K562 (cell line): ENCODE measurements at regions not wholly inside any gene's neighbourhood (a gene's known extent, or its start where the extent isn't known, plus 50 kb on each side); places are given as distances from the start of the nearest gene placed in this dataset.

ENCODE experiments used
- ATAC-seq: fragments of 200-7000 bp; cut with Tn5 transposase; 3 replicates; pipeline ENCODE4 v1.9.1; 2020; ENCODE audit warnings: moderate library complexity
- BruUV-seq: library from RNA; stranded (reverse); fragments of 400-500 nt; replicated peaks from 2 replicates; lab custom pipeline; 2021; lab: Mats Ljungman, UMichigan
- CTCF ChIA-PET: fragments of 300-600 bp; formaldehyde crosslinking; extraction: SDS; loops from one replicate; lab custom pipeline; 2021; ENCODE audit warnings: low intra/inter-chr PET ratio; lab: Yijun Ruan, JAX
- POLR2A ChIA-PET: fragments of 300-600, 350-650 bp; sonication (Branson Sonifier 250); formaldehyde crosslinking; extraction: SDS; loops from one replicate; lab custom pipeline; 2021; ENCODE audit warnings: antibody characterized with exemption, inconsistent platforms; lab: Yijun Ruan, JAX
- DNase-seq, 4 experiments: peaks; one replicate each; pipeline versions ENCODE4 v3.0.0 to v3.0.0-alpha.2; 2011 to 2018; ENCODE audit warnings: low spot score in 3 of 4, mixed read lengths in 3 of 4; ENCODE audit errors: extremely low read depth in 1 of 4
- FAIRE-seq: peaks from 2 replicates; lab custom pipeline; 2011; peaks lifted over from hg19 to GRCh38; lab: Jason Lieb, UNC
- H2AFZ ChIP-seq: 2 replicates; pipeline ENCODE4 v1.6.0; 2011; ENCODE audit warnings: low read depth, low read length, control low read depth, inconsistent platforms
- H3K27ac ChIP-seq: fragments of 200-600 bp; 3 replicates; pipeline ENCODE4 v1.8.0; 2011; ENCODE audit warnings: low read depth, mild to moderate bottlenecking, control low read depth, inconsistent platforms, low read length, moderate library complexity, mixed read lengths; ENCODE audit errors: extremely low read depth
- H3K27me3 ChIP-seq, 2 experiments: fragments of 300-600 bp in 1 of 2; 2 replicates in 1 of 2; 3 replicates in 1 of 2; pipeline versions ENCODE4 v1.6.0 to v1.8.0; 2011; ENCODE audit warnings: inconsistent platforms in 2 of 2, low read length in 2 of 2, mild to moderate bottlenecking in 1 of 2, mixed read lengths in 1 of 2, moderate library complexity in 1 of 2; ENCODE audit not compliant: control insufficient read depth in 2 of 2, insufficient read depth in 2 of 2
- H3K36me3 ChIP-seq: fragments of 300-600 bp; 3 replicates; pipeline ENCODE4 v1.8.0; 2011; ENCODE audit warnings: mild to moderate bottlenecking, low read length, inconsistent platforms; ENCODE audit not compliant: control insufficient read depth, insufficient read depth
- H3K4me1 ChIP-seq, 2 experiments: fragments of 200-600 bp in 1 of 2; replicated peaks in 1 of 2; 2 replicates in 1 of 2; 3 replicates in 1 of 2; pipeline versions ENCODE4 v1.5.1 to v1.8.0; 2011; ENCODE audit warnings: inconsistent platforms in 2 of 2, low read length in 2 of 2, mild to moderate bottlenecking in 1 of 2, mixed read lengths in 1 of 2, moderate library complexity in 1 of 2; ENCODE audit not compliant: control insufficient read depth in 2 of 2, insufficient read depth in 2 of 2
- H3K4me2 ChIP-seq: 2 replicates; pipeline ENCODE4 v1.6.1; 2011; ENCODE audit warnings: low read length, control low read depth, inconsistent platforms, mixed read lengths; ENCODE audit not compliant: insufficient read depth
- H3K4me3 ChIP-seq: fragments of 200-600 bp; sonication (generic), shearing (Covaris generic); 2 replicates; pipeline ENCODE4 v1.5.1; 2016; ENCODE audit warnings: control low read depth, inconsistent platforms
- H3K79me2 ChIP-seq: fragments of 200-600 bp; 3 replicates; pipeline ENCODE4 v1.8.0; 2011; ENCODE audit warnings: low read length, inconsistent platforms; ENCODE audit not compliant: control insufficient read depth, insufficient read depth
- H3K9ac ChIP-seq, 2 experiments: 2 replicates each; pipeline versions ENCODE4 v1.6.0 to v1.6.1; 2011; ENCODE audit warnings: low read depth in 2 of 2, low read length in 2 of 2, control low read depth in 1 of 2, inconsistent platforms in 1 of 2, mild to moderate bottlenecking in 1 of 2, mixed read lengths in 1 of 2; ENCODE audit not compliant: insufficient read depth in 1 of 2
- H3K9me1 ChIP-seq: one replicate; pipeline ENCODE4 v1.6.0; 2011; ENCODE audit warnings: inconsistent platforms, mild to moderate bottlenecking, low read length, moderate library complexity; ENCODE audit not compliant: control insufficient read depth, insufficient read depth
- H3K9me3 ChIP-seq: replicated peaks from 2 replicates; pipeline ENCODE4 v1.5.1; 2011; ENCODE audit warnings: low read depth, low read length, inconsistent platforms; ENCODE audit not compliant: control insufficient read depth, insufficient read depth
- H4K20me1 ChIP-seq: replicated peaks from 2 replicates; pipeline ENCODE4 v1.6.1; 2011; ENCODE audit warnings: low read length, inconsistent platforms, mixed read lengths; ENCODE audit not compliant: control insufficient read depth, insufficient read depth
- BDP1 ChIP-seq: IDR thresholded peaks from 3 replicates; pipeline ENCODE4 v1.6.1; 2011; ENCODE audit not compliant: insufficient read length, insufficient read depth
- FOXJ2 ChIP-seq: fragments of 200-800 bp; sonication (Bioruptor generic); IDR thresholded peaks from 2 replicates; pipeline ENCODE4 v1.6.1; 2016; ENCODE audit warnings: missing genetic modification characterization, missing compliant biosample characterization
- KDM4B ChIP-seq, 2 experiments: fragments of 450-650 bp in 1 of 2; sonication (generic) in 1 of 2; IDR thresholded peaks; 2 replicates each; pipeline ENCODE4 v1.6.1; 2016 to 2017; ENCODE audit warnings: borderline replicate concordance in 2 of 2, antibody characterized with exemption in 1 of 2, low read depth in 1 of 2, mild to moderate bottlenecking in 1 of 2
- MCM5 ChIP-seq: fragments of 450-650 bp; IDR thresholded peaks from 2 replicates; pipeline ENCODE4 v1.6.1; 2016; ENCODE audit warnings: low read depth
- NCOA6 ChIP-seq: fragments of 450-650 bp; IDR thresholded peaks from 2 replicates; pipeline ENCODE4 v1.6.1; 2017; ENCODE audit warnings: mild to moderate bottlenecking
- PPARD ChIP-seq: fragments of 250-450 bp; sonication (Bioruptor Pico); IDR thresholded peaks from 2 replicates; pipeline ENCODE4 v1.8.0; 2022; ENCODE audit warnings: inconsistent platforms, mild to moderate bottlenecking, moderate library complexity
- PRPF4 ChIP-seq: fragments of 200-400 bp; formaldehyde crosslinking; IDR thresholded peaks from one replicate; pipeline ENCODE4 v1.6.1; 2017; ENCODE audit warnings: low read length, low read depth, mild to moderate bottlenecking; ENCODE audit not compliant: insufficient read depth, poor library complexity, severe bottlenecking
- SP2 ChIP-seq: IDR thresholded peaks from 2 replicates; pipeline ENCODE4 v1.6.1; 2011; ENCODE audit warnings: mild to moderate bottlenecking, low read depth, low read length, moderate library complexity; ENCODE audit not compliant: poor library complexity, severe bottlenecking; ENCODE audit errors: extremely low read depth
- ZNF143 ChIP-seq: sonication (generic); formaldehyde crosslinking; IDR thresholded peaks from 2 replicates; pipeline ENCODE4 v1.9.0; 2022; ENCODE audit warnings: mild to moderate bottlenecking, missing genetic modification reagents
- ZNF3 ChIP-seq: fragments of 250-450 bp; sonication (Bioruptor Pico); IDR thresholded peaks from 2 replicates; pipeline ENCODE4 v1.5.0; 2021; ENCODE audit warnings: mild to moderate bottlenecking, moderate library complexity
- WGBS: fragments of 100-300 bp; shearing (Covaris generic); methylation state at CpG from one replicate; pipeline ENCODE4 v1.1.6; 2016; ENCODE audit warnings: low coverage, mixed read lengths; ENCODE audit not compliant: insufficient coverage; ENCODE audit errors: missing lambda C conversion rate; 5-methylcytosine and 5-hydroxymethylcytosine counted together
- in situ Hi-C: fragments of 300-500 bp; cut with MboI; formaldehyde crosslinking; loops from 4 replicates; pipeline ENCODE4 v1.15.0; 2018; ENCODE audit warnings: inconsistent platforms, mixed read lengths
- intact Hi-C: fragments of 100-400 bp; cut with micrococcal nuclease; formaldehyde crosslinking; loops from 2 replicates; pipeline ENCODE4 v1.14.2; 2022

- no TSS peak for BruUV-seq
- Histone ChIP-seq H3K4me2 (no peak overlapping the region), H3K36me3 (no peaks in the 10 kb centered on the region), H3K27ac (no peak overlapping the region), H3K9me3 (no peaks in the 10 kb centered on the region), H3K9me1 (no peaks in the 10 kb centered on the region), H3K79me2 (no peaks in the 10 kb centered on the region), H3K4me3 (no peak overlapping the region), H3K9ac (no peak overlapping the region), H2AFZ (no peak overlapping the region), H4K20me1 (no peaks in the 10 kb centered on the region), H3K27me3 (no peaks in the 10 kb centered on the region; a peak in 1 of 5 replicates), H3K4me1 (no peaks in the 10 kb centered on the region)
- intact Hi-C loops (no loop called here), in situ Hi-C loops (no loop called here)
- TF ChIP-seq NCOA6 (no peak), ZNF143 (CRISPR knock-in tag) (no peak)
- no peak for DNase-seq
- ATAC-seq, result no peak
- no peak for FAIRE-seq
- POLR2A ChIA-PET, result no interaction called here
- CTCF ChIA-PET, result no interaction called here
These were observed 102.1 kb upstream of the C1QTNF9B start for GRCh38 chr13:23999424-23999823.

DNA sequence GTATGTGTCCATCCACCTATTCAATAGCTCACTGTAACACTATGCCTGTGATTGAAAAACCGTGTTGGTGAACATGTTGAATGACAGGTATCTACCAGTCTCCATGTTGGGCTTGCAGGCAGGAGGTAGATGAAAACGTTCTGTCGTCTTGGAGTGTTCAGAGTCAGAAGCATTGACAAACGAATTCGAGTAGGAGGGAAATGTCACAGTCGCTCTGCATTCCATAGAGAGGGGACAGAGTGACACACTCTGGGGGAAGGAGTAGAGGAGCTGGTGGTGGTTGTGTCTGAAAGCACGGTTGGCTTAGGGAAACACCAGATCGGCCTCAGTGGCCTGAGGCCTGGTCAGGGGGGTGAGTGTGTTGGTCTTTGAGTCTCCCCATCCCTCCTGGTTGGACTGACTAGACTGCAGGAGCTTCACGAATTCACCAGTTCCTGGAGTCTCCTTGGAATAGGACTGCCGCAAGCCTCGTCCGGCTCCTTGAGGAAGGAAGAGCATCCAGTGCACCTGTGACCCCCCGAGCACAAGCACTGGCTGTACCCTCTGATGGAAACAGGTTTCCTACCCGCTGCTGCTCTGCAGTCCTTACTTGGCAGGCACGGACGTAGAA lies 105.0 kb upstream of the C1QTNF9B start:
- FAIRE-seq, result no peak
- CTCF ChIA-PET, result no interaction called here

More for the DNA sequence above, 105.0 kb upstream of the C1QTNF9B start:
- Histone ChIP-seq H3K79me2 (no peaks in the 10 kb centered on the region), H4K20me1 (no peaks in the 10 kb centered on the region), H3K27me3 (no peaks in the 10 kb centered on the region; a peak in 1 of 5 replicates), H3K9me3 (no peaks in the 10 kb centered on the region), H2AFZ (no peak overlapping the region), H3K9me1 (no peaks in the 10 kb centered on the region), H3K36me3 (no peaks in the 10 kb centered on the region), H3K4me2 (no peak overlapping the region), H3K4me3 (no peak overlapping the region), H3K9ac (no peak overlapping the region), H3K27ac (no peak overlapping the region), H3K4me1 (no peaks in the 10 kb centered on the region)
- no peak for DNase-seq
- intact Hi-C loops (no loop called here), in situ Hi-C loops (no loop called here)
- TF ChIP-seq ZNF3 (CRISPR knock-in tag) (no peak), SP2 (no peak), KDM4B (IDR thresholded peaks at IDR 0.05; ENCODE audit: borderline replicate concordance in 2 of 2, low read depth in 1 of 2) (no peak), BDP1 (no peak), MCM5 (no peak), FOXJ2 (tag) (no peak), PRPF4 (no peak), PPARD (no peak)
- ATAC-seq, result no peak
- WGBS, result 1% methylated on average over 11 of the region's 16 CpGs
- POLR2A ChIA-PET, result no interaction called here
- no TSS peak for BruUV-seq
